Panc1 (cell line): ENCODE measurements at regions not wholly inside any gene's neighbourhood (a gene's known extent, or its start where the extent isn't known, plus 50 kb on each side); places are given as distances from the start of the nearest gene placed in this dataset.

Experiments
- ATAC-seq: fragments of 200-7000 bp; cut with Tn5 transposase; 2 replicates; pipeline ENCODE4 v1.9.1; 2020; ENCODE audit warnings: mild to moderate bottlenecking, moderate library complexity
- BruUV-seq: library from RNA; stranded (reverse); fragments of 400-500 nt; replicated peaks from 2 replicates; lab custom pipeline; 2021; lab: Mats Ljungman, UMichigan
- CTCF ChIA-PET: fragments of 300-600 bp; sonication (Branson Sonifier 250); formaldehyde crosslinking; loops from one replicate; lab custom pipeline; 2022; ENCODE audit warnings: antibody characterized with exemption; lab: Charles Lee
- POLR2A ChIA-PET: fragments of 300-600 bp; sonication (Branson Sonifier 250); formaldehyde crosslinking; loops from one replicate; lab custom pipeline; 2022; ENCODE audit warnings: antibody characterized with exemption; lab: Charles Lee
- DNase-seq: peaks from one replicate; pipeline ENCODE4 v3.0.0-alpha.2; 2010; ENCODE audit warnings: low read depth, low spot score
- H3K27ac ChIP-seq: 2 replicates; pipeline ENCODE4 v1.5.1; 2011; ENCODE audit warnings: mild to moderate bottlenecking, low read length, inconsistent platforms
- H3K27me3 ChIP-seq: fragments of 200-500 bp; sonication (Bioruptor generic); 2 replicates; pipeline ENCODE4 v1.6.0; 2014; ENCODE audit warnings: low read length, inconsistent platforms; ENCODE audit not compliant: control insufficient read depth, insufficient read depth
- H3K36me3 ChIP-seq: fragments of 200-500 bp; sonication (Bioruptor generic); 2 replicates; pipeline ENCODE4 v1.5.1; 2014; ENCODE audit warnings: inconsistent platforms, mild to moderate bottlenecking, low read length, moderate library complexity; ENCODE audit not compliant: control insufficient read depth, insufficient read depth
- H3K4me1 ChIP-seq: 2 replicates; pipeline ENCODE4 v1.5.1; 2011; ENCODE audit warnings: inconsistent platforms, mild to moderate bottlenecking, low read length, moderate library complexity; ENCODE audit not compliant: control insufficient read depth, insufficient read depth
- H3K4me3 ChIP-seq, 2 experiments: 2 replicates each; pipeline ENCODE4 v1.5.1; 2011 to 2012; ENCODE audit warnings: low read depth in 2 of 2, low read length in 2 of 2, mild to moderate bottlenecking in 2 of 2, inconsistent platforms in 1 of 2, moderate library complexity in 1 of 2
- H3K9me3 ChIP-seq: fragments of 200-500 bp; sonication (Bioruptor generic); 2 replicates; pipeline ENCODE4 v1.5.1; 2014; ENCODE audit warnings: low read depth, mild to moderate bottlenecking, inconsistent platforms, low read length, moderate library complexity; ENCODE audit not compliant: control insufficient read depth, insufficient read depth
- POLR2AphosphoS5 ChIP-seq: IDR thresholded peaks from 2 replicates; pipeline ENCODE4 v1.6.1; 2012; ENCODE audit warnings: mild to moderate bottlenecking, low read depth, low read length, moderate library complexity
- SIN3A ChIP-seq: IDR thresholded peaks from 2 replicates; pipeline ENCODE4 v1.6.1; 2012; ENCODE audit warnings: low read depth, mild to moderate bottlenecking, low read length, moderate library complexity, borderline replicate concordance; ENCODE audit not compliant: insufficient read depth
- TCF7L2 ChIP-seq: IDR thresholded peaks from 2 replicates; pipeline ENCODE4 v1.6.1; 2011; ENCODE audit warnings: mild to moderate bottlenecking, low read depth, low read length, inconsistent platforms
- in situ Hi-C: cut with HindIII; loops from 2 replicates; pipeline ENCODE4 v1.10.0; 2016; ENCODE audit warnings: low sequenced_read_pairs, low pct_unique_long_range_greater_than_20kb
- intact Hi-C: fragments of 100-400 bp; cut with micrococcal nuclease; formaldehyde crosslinking; loops from one replicate; pipeline ENCODE4 v1.10.0; 2022; ENCODE audit not compliant: unreplicated experiment
- TF ChIP-seq, protein P1 (sequence below): fragments of 450-650 bp; IDR thresholded peaks from 2 replicates; pipeline ENCODE4 v1.5.1; 2017; ENCODE audit warnings: mild to moderate bottlenecking
- TF ChIP-seq, protein P2 (sequence below), 2 experiments: IDR thresholded peaks; 2 replicates each; pipeline ENCODE4 v1.6.1; 2011 to 2012; ENCODE audit warnings: low read depth in 2 of 2, control low read depth in 1 of 2, low read length in 1 of 2, mild to moderate bottlenecking in 1 of 2, moderate library complexity in 1 of 2; ENCODE audit not compliant: insufficient read depth in 1 of 2

DNA sequence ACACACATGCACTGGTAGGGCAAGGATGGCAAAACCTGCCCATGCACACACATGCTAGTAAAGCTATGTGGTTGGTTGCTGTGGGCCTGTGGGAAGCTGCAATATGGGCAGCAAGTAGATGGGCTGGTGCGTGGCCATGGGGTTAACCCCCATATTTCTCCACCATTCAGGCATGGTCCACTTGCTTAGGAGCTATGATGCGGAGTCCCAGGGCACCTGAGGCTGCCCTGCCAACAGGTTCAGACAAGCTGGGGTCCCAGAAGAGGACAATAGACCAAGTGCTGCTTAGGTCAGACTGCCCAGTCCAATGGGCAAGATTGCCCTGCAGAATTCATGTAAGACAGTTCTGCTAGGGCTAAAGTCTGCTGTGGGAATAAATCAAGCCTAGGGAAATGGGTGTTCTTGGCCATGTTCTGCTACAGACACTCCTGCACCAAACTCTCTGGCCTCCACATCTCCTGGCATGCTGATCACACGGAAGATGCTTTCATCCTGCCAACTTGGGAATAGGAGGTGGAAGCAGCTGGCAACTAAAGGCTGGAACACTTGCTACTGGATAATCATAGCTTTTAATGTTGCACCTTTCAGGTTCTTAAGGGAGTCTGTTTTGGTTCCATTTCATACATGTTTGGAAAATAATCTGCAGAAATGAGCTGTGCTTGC, 646.3 kb upstream of the SLITRK1 start:
- intact Hi-C loops: no loop called here
- H3K27ac ChIP-seq: no peak overlapping the region
- TF ChIP-seq, protein P1, sequence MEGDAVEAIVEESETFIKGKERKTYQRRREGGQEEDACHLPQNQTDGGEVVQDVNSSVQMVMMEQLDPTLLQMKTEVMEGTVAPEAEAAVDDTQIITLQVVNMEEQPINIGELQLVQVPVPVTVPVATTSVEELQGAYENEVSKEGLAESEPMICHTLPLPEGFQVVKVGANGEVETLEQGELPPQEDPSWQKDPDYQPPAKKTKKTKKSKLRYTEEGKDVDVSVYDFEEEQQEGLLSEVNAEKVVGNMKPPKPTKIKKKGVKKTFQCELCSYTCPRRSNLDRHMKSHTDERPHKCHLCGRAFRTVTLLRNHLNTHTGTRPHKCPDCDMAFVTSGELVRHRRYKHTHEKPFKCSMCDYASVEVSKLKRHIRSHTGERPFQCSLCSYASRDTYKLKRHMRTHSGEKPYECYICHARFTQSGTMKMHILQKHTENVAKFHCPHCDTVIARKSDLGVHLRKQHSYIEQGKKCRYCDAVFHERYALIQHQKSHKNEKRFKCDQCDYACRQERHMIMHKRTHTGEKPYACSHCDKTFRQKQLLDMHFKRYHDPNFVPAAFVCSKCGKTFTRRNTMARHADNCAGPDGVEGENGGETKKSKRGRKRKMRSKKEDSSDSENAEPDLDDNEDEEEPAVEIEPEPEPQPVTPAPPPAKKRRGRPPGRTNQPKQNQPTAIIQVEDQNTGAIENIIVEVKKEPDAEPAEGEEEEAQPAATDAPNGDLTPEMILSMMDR: no peak
- TF ChIP-seq SIN3A (no peak), POLR2AphosphoS5 (no peak), TCF7L2 (no peak)
- TF ChIP-seq, protein P2, sequence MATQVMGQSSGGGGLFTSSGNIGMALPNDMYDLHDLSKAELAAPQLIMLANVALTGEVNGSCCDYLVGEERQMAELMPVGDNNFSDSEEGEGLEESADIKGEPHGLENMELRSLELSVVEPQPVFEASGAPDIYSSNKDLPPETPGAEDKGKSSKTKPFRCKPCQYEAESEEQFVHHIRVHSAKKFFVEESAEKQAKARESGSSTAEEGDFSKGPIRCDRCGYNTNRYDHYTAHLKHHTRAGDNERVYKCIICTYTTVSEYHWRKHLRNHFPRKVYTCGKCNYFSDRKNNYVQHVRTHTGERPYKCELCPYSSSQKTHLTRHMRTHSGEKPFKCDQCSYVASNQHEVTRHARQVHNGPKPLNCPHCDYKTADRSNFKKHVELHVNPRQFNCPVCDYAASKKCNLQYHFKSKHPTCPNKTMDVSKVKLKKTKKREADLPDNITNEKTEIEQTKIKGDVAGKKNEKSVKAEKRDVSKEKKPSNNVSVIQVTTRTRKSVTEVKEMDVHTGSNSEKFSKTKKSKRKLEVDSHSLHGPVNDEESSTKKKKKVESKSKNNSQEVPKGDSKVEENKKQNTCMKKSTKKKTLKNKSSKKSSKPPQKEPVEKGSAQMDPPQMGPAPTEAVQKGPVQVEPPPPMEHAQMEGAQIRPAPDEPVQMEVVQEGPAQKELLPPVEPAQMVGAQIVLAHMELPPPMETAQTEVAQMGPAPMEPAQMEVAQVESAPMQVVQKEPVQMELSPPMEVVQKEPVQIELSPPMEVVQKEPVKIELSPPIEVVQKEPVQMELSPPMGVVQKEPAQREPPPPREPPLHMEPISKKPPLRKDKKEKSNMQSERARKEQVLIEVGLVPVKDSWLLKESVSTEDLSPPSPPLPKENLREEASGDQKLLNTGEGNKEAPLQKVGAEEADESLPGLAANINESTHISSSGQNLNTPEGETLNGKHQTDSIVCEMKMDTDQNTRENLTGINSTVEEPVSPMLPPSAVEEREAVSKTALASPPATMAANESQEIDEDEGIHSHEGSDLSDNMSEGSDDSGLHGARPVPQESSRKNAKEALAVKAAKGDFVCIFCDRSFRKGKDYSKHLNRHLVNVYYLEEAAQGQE (IDR thresholded peaks at IDR 0.05; ENCODE audit: insufficient read depth in 1 of 2, low read depth in 2 of 2, low read length in 1 of 2): no peak
- ChIA-PET CTCF (no interaction called here), POLR2A (no interaction called here)
- no peak for ATAC-seq
- no peak overlapping the region for H3K4me3 ChIP-seq
- no peaks in the 10 kb centered on the region for H3K4me1 ChIP-seq
- H3K27me3 ChIP-seq: no peaks in the 10 kb centered on the region
- no peaks in the 10 kb centered on the region for H3K9me3 ChIP-seq
- no peak for DNase-seq
- in situ Hi-C loops: no loop called here
- H3K36me3 ChIP-seq: no peaks in the 10 kb centered on the region
- no TSS peak for BruUV-seq

DNA sequence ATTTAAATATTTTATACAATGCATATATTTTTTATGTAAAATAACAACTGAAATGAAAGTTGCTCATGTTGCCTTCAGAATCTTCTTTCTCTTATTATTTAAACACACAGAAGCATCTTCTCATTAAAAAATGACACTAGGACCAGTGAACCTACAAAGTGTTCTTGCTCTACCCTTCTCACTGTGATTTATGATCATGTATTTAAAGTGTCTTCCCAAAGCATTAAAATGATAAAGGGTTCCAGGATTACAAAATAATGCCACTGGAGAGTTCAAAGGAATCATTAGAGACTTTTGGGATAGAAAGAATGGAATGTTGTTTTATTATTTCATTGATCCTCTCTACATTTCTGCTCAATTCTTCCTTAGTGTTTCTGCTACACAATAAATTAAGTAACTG, 643.6 kb upstream of the SLITRK1 start:
- Histone ChIP-seq H3K27me3 (no peaks in the 10 kb centered on the region), H3K9me3 (no peaks in the 10 kb centered on the region), H3K4me1 (no peaks in the 10 kb centered on the region), H3K27ac (no peak overlapping the region), H3K4me3 (no peak overlapping the region), H3K36me3 (no peaks in the 10 kb centered on the region)
- ChIA-PET POLR2A (no interaction called here), CTCF (no interaction called here)
- intact Hi-C loops (no loop called here), in situ Hi-C loops (no loop called here)
- TF ChIP-seq, protein P1: no peak
- TF ChIP-seq POLR2AphosphoS5 (no peak), TCF7L2 (no peak), SIN3A (no peak)
- TF ChIP-seq, protein P2 (IDR thresholded peaks at IDR 0.05; ENCODE audit: insufficient read depth in 1 of 2, low read depth in 2 of 2, low read length in 1 of 2): no peak
- DNase-seq (no peak), ATAC-seq (no peak)
- no TSS peak for BruUV-seq
